Stimulated activated CD4-positive, alpha-beta T cell treated with anti-CD3 and anti-CD28 coated beads, Interleukin-12 subunit alpha, Interleukin-12 subunit beta, amount 100 ng/mL, for 24 hours (primary cell): ENCODE measurements at regions not wholly inside any gene's neighbourhood (a gene's known extent, or its start where the extent isn't known, plus 50 kb on each side); places are given as distances from the start of the nearest gene placed in this dataset.
"Not testable (repeated sequence)": the region's sequence is repeated elsewhere in the genome, so short reads cannot be mapped to it uniquely, and the experiment has no call there.

Experiments used
- DNase-seq, 2 experiments: peaks; one replicate each; pipeline ENCODE4 v3.0.0-alpha.2; 2020; ENCODE audit warnings: low read depth in 2 of 2

DNA sequence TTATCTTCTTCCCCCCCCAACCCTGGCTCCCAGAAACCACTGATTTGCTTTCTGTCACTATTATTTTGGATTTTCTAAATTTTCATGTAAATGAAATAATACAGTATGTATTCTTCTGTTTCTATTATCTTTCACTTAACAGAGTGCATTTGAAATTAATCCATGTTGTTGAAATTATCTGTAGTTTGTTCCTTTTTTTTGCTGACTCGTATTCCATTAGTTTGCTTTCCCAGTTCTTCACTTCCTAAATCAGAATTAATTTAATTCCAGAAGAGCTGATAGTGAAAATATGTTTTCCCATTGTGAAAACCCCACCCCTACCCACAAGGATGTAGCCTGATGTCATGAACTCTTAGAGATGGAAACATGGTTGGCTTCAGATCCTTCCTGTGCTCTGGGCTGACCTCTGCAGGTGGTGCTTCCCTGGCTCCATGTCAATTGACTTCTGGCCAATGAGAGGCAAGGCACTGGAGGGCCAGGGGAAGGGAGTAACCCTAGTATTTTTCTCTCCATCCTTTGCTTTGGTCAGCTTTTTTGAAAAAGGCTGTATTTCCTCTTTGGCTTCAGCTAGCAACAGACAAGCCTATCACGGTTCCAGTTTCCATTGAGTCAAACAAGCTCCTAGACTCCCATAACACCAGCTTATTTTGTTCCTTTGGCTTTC lies 244.4 kb upstream of the HSF2 start:
- no peak for DNase-seq

DNA sequence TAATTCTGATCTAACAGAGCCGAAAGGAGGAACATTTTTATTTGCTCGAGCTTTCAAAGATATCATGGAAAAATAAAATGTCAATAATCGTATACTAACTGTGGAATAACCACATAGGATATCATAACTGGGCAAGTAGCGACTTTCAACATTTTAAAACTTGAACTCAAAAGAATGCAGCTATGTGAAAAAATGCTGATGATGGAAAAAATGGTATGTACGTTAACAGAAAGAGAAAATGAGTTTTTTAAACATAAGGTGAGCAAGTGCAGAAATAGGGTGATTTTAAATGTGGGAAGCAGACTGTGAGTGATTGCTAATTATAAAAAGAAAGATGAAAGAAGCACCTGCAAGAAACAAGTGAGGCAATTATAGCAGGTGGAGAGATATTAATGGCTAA lies 238.3 kb upstream of the HSF2 start:
- no peak for DNase-seq

DNA sequence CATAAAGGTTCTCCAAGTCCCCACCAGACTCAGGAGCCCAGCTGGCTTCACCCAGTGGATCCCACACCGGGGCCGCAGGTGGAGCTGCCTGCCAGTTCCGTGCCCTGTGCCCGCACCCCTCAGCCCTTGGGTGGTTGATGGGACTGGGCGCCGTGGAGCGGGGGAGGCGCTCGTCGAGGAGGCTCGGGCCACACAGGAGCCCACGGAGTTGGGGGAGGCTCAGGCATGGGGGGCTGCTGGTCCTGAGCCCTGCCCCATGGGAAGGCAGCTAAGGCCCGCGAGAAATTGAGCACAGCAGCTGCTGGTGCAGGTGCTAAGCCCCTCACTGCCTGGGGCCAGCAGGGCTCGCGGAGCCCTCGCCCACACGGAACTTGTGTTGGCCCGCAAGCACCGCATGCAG lies 234.4 kb upstream of the HSF2 start:
- DNase-seq, result no peak

DNA sequence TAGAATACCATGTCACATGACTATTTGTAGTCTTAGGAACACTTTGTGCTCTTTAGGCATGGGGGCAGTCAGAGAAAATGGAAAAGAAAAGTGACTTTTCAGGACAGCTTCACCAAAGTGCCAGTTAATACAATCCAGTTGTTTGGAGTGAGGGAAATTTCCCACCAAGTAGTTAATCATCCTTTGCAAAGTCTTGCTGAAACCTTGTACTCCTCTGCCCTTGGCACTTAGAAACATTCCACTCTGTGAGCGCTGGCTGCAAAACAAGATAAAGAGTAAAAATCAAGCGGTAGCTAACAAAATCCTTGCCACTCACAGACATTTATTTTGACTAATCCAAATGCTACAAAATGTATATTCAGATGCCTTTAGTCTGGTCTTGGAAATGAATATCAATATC lies 229.2 kb upstream of the HSF2 start:
- no peak for DNase-seq

DNA sequence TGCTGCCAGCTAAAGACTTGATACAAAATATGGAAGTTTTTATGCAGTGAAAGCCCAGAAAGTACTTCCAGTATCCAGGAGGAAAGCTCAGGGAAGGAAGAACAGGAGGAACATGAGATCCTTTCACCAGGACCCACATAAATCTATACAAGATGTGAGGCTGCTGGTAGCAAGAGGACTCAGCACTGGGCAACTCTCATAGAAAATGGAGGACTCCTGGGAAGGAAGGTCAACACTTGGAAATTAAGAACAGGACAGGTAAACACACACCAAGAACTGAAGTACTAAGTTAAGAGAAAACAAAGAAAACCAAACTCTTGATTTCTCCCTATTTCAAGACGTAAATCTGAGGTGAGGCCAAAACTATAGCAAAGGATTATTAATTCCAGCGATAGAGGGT lies 220.5 kb upstream of the HSF2 start:
- no peak for DNase-seq

DNA sequence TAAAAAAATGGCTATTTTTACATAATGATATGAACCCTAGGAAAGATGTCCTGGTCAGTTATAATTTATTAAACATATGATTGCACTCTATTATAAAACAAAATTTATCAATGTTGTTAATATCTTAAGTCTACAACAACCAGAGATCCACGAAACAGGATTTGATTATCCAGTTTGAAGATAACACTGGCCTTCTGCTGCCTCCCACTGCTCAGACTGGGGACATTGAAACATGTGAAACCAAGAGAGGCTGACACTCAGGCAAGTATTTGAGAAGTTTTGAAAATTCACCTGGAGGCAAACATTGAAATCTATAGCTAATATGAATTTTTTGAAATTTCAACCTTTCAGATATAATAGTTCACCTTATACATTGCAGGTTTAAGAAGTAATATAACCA lies 219.3 kb upstream of the HSF2 start:
- DNase-seq, result no peak

DNA sequence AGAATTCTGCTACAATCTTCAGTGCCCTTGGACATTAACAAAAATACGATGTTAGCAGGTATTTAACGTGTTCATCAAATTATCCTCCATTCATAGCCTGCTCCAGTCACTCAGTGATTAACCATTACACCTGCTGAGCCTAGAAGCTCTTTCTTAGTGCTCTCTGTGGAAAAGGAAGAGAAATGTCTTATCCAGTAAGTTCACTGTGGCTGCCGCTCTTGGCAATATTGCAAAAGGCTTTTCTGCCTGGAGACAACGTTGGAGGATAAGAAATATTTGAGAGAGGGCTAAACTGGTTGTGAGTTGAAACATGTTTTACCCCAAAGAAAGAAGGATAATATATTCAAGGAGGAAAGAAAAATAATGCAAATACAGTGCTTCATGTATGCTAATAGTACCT lies 217.4 kb upstream of the HSF2 start:
- no peak for DNase-seq

DNA sequence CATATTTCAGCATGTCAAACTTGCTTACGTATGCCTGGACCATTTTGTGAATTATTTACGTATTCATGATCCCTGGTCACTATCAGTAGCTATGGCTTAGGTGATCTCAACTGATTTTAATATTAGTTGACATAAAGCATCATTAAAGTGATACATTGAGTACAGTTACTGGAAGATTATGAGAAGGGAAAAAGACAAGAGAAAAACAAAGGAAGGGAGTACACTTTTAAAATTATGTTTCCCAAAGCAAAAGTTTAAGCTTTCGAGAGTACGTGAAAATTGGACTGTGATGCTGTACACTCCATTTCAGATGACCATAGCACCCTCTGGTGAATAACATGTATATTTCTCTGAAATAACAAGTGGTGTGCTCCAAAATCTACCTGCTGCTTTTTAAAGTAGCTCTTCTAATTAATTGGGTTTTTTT lies 215.0 kb upstream of the HSF2 start:
- DNase-seq, result no peak

DNA sequence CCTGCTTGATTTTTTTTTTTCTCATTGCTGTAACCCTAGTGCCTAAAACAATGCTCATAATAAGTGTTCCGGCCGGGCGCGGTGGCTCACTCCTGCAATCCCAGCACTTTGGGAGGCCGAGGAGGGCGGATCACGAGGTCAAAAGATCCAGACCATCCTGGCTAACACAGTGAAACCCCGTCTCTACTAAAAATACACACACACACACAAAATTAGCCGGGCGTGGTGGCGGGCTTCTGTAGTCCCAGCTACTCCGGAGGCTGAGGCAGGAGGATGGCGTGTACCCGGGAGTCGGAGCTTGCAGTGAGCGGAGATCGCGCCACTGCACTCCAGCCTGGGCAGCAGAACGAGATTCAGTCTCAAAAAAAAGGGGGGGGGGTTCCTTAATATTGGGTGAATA lies 214.0 kb upstream of the HSF2 start:
- DNase-seq, result not testable (repeated sequence)

DNA sequence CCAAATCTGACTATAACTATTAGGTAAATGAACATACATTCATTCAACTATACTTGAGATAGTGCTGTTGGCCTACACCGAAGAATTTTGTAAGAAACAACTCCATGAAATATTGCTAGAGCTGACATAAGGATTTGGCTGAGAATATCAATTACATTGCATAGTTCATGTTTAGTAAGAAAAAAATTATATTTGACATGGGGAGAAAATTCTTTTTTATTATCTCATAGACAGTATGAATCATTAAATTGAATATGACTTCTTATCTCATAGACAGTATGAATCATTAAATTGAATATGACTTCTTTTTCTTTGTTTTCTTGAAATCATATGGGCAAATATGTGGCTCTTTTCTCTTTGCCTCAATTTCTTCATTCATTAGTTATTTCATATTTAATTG lies 212.3 kb upstream of the HSF2 start:
- DNase-seq, result no peak

DNA sequence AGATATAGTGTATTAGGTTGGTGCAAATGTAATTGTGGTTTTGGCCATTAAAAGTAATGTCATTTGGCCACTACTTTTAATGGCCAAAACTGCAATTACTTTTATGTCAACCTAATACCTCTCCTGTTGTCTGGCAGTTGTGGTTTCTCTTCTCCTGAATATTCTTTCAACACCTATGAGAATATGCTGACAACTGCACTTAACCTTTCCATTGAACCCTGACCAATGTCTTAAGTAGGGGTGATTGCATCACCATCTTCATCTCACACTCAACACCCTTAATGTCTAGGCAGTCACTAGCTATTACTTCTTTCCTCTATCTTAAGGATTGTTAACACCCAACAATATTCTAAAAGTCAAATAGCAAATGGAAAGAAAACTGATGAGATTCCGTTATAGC lies 200.5 kb upstream of the HSF2 start:
- no peak for DNase-seq

DNA sequence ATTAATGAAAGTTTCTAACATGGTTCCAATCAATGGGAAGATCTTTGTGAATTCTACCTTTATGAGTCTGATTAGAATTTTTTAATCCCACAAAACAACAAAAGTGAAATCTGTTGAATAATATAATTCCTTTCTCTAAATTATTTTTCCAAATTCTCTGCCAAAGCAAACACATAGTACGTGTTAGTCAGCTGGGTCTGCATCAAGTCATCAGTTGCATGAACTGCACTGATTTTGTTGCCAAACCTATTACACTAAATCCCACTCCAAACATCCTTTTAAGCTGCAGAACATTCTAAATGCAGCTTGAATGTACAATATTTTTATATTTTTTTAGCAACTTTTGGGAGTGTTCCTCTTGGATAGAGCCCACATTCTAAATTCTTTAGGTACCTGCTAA lies 199.0 kb upstream of the HSF2 start:
- DNase-seq, result no peak

DNA sequence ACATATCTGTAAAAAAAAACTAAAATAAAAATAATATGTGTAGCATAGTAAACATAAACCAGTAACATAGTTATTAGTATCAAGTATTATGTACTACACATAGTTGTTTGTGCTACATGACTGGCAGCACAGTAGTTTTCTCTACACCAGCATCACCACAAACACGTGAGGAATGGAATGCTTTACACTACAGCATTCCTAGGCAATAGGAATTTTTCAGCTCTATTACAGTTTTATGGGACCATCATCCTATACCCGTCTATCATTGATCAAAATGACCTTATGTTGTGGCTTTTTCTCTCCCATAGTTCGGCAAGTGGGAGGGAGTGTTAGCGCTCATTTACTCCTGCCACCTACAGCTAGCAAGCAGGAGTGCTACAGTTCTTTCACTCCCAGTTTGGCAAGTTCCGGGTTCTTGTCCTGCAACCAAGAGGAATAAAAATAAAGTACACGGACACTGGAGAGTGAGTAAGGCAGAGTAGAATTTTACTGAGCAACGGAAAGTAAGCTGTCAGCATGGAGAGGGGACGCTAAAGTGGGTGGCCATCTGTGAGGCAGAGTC lies 196.8 kb upstream of the HSF2 start:
- no peak for DNase-seq

DNA sequence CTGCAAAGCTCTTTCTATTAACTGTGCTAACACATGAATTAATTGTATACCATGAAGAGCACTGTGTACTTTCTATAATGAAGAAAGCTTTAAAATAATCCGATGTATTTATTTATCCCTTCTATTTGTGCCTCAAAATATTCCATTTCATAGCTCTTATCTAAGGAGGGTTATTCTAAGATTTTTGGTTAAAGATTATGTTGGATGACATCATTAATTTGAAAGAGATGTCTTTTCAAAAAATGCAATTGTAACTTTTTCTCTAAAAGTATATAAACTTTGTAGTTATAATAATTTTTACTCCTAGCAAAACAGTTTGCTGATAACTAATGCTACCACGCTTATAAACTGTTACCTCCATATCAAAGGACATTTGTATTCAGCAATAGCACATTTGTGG lies 192.4 kb upstream of the HSF2 start:
- no peak for DNase-seq

DNA sequence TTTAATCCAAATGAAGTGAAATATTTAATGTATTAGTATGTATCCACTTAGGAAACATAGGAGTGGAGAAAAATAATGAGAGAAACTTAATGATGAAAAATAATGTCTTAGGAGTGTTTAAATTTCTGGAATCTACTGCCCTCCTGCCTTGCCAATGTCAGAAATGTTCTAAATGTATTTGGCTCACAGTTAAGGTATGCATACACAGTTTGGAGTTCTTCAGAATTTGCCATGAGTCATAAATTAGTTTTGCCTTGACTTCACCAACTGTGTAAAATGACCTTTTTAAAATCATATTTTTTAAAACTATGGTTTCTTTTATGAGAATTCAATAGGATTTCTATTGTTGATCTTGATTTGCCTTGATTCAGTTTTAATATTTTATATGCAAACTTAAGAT lies 191.7 kb upstream of the HSF2 start:
- no peak for DNase-seq

DNA sequence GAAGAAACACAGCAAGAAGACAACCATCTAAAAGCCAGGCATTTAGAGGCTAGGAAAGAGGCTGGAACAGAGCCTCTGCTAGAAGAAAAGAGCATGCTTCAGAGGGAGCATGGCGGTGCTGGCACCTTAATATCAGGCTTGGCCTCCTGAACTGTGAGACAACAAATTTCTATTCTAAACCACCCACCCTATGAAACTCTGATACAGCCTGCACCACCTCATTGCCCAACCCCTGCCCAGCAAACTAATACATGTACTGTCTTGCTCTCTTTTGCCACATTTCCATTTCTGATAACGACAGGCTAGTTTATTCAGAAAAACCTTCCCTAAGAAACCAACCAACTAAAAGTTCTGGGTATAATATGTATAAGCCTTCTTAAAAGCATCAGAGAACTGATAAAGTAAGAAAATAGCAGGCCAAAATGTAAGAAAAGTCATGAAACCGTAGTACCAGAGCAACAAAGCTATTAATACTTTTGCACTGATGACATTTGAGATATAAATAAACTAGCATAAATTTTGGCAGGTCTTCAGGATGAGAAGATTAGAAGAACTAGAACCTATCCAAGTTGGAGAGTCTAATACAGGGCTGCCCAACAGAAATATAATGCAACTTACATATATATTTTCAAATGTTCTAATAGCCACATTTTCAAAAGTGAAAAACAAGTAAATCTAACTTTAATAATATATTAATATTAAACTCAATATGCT lies 184.7 kb upstream of the HSF2 start:
- no peak for DNase-seq

DNA sequence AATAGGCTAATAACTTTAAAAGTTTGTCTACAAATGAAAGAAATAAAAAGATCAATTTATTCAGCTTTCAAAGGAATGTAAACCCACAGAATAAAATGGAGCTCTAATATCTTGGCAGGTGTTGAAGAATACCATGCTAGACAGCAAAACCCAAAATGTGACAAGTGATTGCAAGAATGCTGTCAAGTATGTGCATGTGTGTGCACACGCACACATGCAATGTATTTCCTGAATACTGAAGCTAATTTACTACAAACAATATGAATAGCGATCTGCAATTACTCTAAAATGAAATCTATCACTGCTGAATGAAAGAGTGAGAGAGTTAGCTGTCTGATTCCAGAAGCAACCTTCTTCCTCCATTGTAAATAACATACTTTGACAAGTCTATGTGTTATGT lies 179.2 kb upstream of the HSF2 start:
- no peak for DNase-seq

DNA sequence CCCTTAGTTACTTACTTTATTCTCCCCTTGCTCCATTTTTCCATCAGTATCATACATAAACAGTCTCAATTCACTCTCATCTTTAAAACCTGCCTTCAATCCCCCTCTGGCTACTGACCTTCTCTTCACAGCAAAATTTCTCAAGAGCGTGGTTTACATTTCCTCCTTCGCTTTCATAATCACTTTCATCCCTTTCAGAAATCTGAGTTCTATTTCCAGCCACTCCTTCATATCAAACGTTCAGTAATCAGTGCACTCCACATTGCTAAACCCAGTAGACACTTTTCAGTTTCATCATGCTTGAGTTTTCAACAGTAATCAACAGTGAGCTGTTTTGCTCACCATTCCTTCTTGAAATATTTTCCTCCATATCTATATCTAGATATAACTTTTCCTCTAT lies 176.7 kb upstream of the HSF2 start:
- DNase-seq, result no peak

DNA sequence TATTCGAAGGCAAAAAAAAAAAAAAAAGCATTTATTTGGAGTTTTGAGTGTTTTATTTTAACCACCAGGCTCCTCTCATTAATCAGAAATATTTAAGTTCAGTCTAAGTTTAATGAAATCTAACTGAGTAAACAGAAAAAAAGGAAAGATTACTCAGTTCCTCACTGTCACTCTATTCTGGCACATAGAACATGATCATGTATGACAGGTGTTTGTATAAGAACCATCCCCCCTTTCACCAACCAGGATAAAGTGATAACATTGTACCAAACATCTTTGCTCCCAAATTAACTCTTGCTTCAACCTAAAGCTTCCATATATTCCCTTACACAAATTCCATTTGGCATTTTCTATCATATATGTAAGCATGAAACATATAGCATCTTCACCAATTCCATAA lies 176.2 kb upstream of the HSF2 start:
- DNase-seq, result no peak

DNA sequence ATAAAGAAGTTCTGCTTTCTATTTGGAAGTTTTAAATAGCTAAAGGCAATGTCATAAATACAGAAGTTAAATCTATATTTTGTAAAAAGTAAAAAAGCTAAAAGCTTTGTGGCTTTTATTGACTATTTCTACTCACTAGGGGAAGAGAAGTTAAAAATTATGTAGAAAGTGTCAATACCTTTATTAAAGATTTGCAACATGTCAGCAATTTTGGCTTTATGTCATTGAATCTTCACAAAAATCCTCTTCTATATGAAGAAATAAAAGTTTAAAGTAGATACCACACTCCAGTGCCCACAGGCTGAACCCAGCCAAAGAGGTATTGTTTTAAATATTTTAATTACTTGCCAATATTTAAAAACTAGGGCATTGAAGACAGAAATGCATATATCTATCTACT lies 160.6 kb upstream of the HSF2 start:
- DNase-seq, result no peak

DNA sequence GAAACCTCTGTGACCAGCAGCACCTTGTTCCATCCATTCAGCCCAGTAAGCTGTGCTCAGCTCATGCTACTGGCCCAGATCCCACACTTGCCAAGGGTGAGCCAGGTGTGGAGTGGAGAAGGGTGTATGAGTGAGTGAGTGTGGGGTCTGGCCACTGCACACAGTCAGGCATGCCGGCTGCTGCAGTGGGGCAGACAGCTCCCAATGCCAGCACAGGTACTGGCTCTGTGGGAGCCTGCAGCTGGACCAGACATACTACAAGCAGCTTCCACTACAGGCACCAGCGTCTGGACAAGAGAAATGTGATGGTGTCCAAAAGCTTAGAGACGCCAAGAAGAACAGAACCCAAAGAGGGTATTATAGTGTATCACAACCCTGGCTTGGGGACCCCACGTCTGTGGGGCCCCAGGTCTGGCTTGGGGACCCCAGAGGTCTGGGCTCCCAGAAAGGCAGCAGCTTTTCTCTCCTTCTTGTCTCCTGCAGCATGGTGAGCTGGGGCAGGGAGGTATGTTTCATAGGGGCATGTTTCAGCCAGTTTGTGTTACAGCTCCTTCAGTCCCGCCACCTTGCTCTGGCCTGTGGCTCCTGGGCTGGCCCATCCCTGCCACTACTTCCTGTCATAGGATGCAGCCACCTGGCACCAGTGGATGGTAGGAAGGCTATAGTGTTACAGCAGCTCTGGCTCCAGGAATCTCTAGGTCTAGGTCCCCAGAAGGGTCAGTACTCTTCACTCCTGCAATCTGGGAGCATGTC lies 152.4 kb upstream of the HSF2 start:
- no peak for DNase-seq

DNA sequence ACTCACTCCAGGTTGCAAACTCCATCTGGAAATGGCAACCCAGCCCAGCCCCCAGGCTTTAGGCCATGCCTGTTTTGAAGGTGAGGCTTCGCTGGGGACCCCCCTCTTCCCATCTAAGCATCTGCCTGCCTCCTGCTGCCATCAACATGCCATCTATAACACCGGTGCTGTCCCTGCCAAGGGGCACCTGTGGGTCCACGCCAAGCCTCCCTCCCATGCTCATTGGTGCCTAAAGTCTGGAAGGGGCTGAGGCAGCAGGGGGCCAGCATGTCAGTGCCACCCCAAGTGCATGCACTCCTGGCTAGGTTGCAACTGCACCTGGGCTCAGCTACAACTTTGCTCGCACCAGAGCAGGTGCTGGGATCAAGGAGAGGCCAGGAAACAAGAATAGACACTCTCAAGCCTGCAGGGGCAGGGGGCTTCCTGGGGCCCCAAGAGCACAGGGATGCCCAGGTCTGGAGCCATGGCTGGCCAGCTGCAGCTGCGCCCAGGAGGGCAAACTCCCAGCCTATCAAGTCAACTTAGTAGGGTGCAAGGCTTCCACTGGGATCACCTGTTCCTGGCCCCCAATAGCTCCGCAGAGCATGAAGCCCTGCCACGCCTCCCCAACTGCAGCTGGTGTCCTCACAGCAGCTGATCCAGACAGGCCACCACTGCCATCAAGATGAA lies 151.3 kb upstream of the HSF2 start:
- DNase-seq, result no peak
